HG02610 (cell line): ENCODE measurements at regions not wholly inside any gene's neighbourhood (a gene's known extent, or its start where the extent isn't known, plus 50 kb on each side); places are given as distances from the start of the nearest gene placed in this dataset.
"Not testable (repeated sequence)": the region's sequence is repeated elsewhere in the genome, so short reads cannot be mapped to it uniquely, and the experiment has no call there.

Source experiments
- ATAC-seq: cut with Tn5 transposase; IDR thresholded peaks from one replicate; pipeline ENCODE4 v1.9.1; 2021; ENCODE audit warnings: mild to moderate bottlenecking, moderate library complexity; ENCODE audit not compliant: unreplicated experiment

- no peak for ATAC-seq
These were observed 253.2 kb downstream of the NPHP4 start for GRCh38 chr1:5738911-5739462.

- ATAC-seq = no peak
These were observed 255.1 kb downstream of the NPHP4 start for GRCh38 chr1:5737081-5737480.

GRCh38 chr1:5734996-5735395, 257.2 kb downstream of the NPHP4 start:
- no peak for ATAC-seq

- ATAC-seq = no peak
These were observed 257.8 kb downstream of the NPHP4 start for GRCh38 chr1:5734414-5734813.

- no peak for ATAC-seq
These were observed 258.6 kb downstream of the NPHP4 start for GRCh38 chr1:5733596-5733995.

- no peak for ATAC-seq
These were observed 261.2 kb downstream of the NPHP4 start for GRCh38 chr1:5731110-5731423.

GRCh38 chr1:5730272-5731109, 261.7 kb downstream of the NPHP4 start:
- no peak for ATAC-seq

- no peak for ATAC-seq
These were observed 262.5 kb downstream of the NPHP4 start for GRCh38 chr1:5729636-5730145.

GRCh38 chr1:5728663-5729355, 263.4 kb downstream of the NPHP4 start:
- no peak for ATAC-seq

- ATAC-seq = no peak
These were observed 264.2 kb downstream of the NPHP4 start for GRCh38 chr1:5727871-5728643.

- ATAC-seq = no peak
These were observed 265.0 kb downstream of the NPHP4 start for GRCh38 chr1:5727191-5727590.

GRCh38 chr1:5726586-5727184, 265.5 kb downstream of the NPHP4 start:
- not testable (repeated sequence) for ATAC-seq

- no peak for ATAC-seq
These were observed 266.2 kb downstream of the NPHP4 start for GRCh38 chr1:5725855-5726585.

- ATAC-seq = no peak
These were observed 266.8 kb downstream of the NPHP4 start for GRCh38 chr1:5725406-5725805.

- no peak for ATAC-seq
These were observed 267.4 kb downstream of the NPHP4 start for GRCh38 chr1:5724847-5725246.

- no peak for ATAC-seq
These were observed 269.5 kb downstream of the NPHP4 start for GRCh38 chr1:5722635-5723164.

- ATAC-seq = no peak
These were observed 270.5 kb downstream of the NPHP4 start for GRCh38 chr1:5721634-5722215.

GRCh38 chr1:5720936-5721335, 271.3 kb downstream of the NPHP4 start:
- ATAC-seq = no peak

GRCh38 chr1:5720484-5720883, 271.7 kb downstream of the NPHP4 start:
- no peak for ATAC-seq
